ENCODE measurements at regions not wholly inside any gene's neighbourhood (a gene's known extent, or its start where the extent isn't known, plus 50 kb on each side); places are given as distances from the start of the nearest gene placed in this dataset.

DNA sequence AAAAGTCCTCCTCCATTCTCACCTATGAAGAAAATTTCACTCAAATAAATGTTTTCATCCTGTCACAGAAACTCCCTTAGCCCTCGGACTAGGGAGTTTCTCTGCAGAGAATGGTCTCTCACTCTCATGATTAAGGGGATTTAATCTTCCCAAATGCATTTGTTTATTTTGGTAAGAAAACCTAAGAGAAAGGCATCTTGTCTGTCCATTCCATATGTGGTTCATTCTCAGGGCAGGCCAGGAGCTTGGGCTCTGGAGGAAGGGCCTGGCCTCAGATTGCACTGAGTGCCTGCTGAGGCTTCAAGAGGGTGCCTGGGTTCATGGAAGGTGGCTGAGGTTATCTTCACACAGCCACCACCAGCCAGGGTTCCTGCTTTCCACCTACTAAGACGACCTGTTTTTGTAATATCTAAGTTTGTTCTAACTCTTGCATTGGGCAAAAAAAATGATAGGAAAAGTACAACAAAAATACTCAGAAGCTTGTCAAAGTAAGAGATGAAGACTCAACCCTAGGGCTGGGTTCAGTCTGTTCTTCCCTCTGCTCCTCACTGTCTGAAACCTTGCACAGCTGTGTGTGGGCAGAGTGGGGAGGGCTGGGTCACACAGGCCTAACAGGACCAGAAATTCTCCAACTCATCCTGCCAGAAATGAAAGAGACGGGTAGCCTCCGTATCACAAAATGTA, 186.7 kb downstream of the CXCL12 start:
- TF ChIP-seq, protein P1, sequence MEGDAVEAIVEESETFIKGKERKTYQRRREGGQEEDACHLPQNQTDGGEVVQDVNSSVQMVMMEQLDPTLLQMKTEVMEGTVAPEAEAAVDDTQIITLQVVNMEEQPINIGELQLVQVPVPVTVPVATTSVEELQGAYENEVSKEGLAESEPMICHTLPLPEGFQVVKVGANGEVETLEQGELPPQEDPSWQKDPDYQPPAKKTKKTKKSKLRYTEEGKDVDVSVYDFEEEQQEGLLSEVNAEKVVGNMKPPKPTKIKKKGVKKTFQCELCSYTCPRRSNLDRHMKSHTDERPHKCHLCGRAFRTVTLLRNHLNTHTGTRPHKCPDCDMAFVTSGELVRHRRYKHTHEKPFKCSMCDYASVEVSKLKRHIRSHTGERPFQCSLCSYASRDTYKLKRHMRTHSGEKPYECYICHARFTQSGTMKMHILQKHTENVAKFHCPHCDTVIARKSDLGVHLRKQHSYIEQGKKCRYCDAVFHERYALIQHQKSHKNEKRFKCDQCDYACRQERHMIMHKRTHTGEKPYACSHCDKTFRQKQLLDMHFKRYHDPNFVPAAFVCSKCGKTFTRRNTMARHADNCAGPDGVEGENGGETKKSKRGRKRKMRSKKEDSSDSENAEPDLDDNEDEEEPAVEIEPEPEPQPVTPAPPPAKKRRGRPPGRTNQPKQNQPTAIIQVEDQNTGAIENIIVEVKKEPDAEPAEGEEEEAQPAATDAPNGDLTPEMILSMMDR (IDR thresholded peaks at IDR 0.05) = no peak
- peaks cover 0 to 14% (median 5%) of the 10 kb centered on the region in 7 donors for H3K9me3 Mint-ChIP-seq
- H3K27ac Mint-ChIP-seq = no peak overlapping the region
- Histone ChIP-seq H4K20me1 (ENCODE audit: insufficient read depth, low read length) (no peaks in the 10 kb centered on the region), H3K4me1 (ENCODE audit: control insufficient read depth in 1 of 2, insufficient read depth in 2 of 2, low read length in 2 of 2) (no peaks in the 10 kb centered on the region), H3K79me2 (ENCODE audit: insufficient read depth, low read length) (no peaks in the 10 kb centered on the region), H2AFZ (ENCODE audit: insufficient read depth, low read depth, low read length, poor library complexity, severe bottlenecking) (no peak overlapping the region), H3K27me3 (ENCODE audit: control insufficient read depth in 2 of 2, insufficient read depth in 2 of 2, low read length in 2 of 2) (no peaks in the 10 kb centered on the region), H3K4me2 (replicated peaks; ENCODE audit: extremely low read depth, low read length, poor library complexity, severe bottlenecking) (no peak overlapping the region), H3K4me3 (replicated peaks in 1 of 3; ENCODE audit: low read depth in 2 of 3, low read length in 3 of 3) (no peak overlapping the region), H3K36me3 (replicated peaks in 1 of 2; ENCODE audit: control insufficient read depth in 1 of 2, insufficient read depth in 2 of 2, low read length in 2 of 2) (no peaks in the 10 kb centered on the region), H3K9me3 (replicated peaks in 1 of 2; ENCODE audit: control insufficient read depth in 1 of 2, insufficient read depth in 1 of 2, low read length in 2 of 2) (peaks cover 0 to 27% of the 10 kb centered on the region in 2 donors), H3K9ac (ENCODE audit: insufficient read depth, low read length, poor library complexity, severe bottlenecking) (no peak overlapping the region), H3K27ac (ENCODE audit: low read depth in 1 of 2, low read length in 2 of 2) (no peak overlapping the region)
- intact Hi-C loops (cut with micrococcal nuclease) = no loop called here
- H3K4me1 Mint-ChIP-seq = no peaks in the 10 kb centered on the region
- no peak overlapping the region for H3K4me3 Mint-ChIP-seq
- peaks cover 2 to 4% (median 2%) of the 10 kb centered on the region in 3 donors for H3K27me3 Mint-ChIP-seq (ENCODE audit: low read depth in 3 of 3)
- no CpG with 5 or more reads among the region's 4 CpGs for WGBS (ENCODE audit: insufficient coverage)
- H3K36me3 Mint-ChIP-seq = no peaks in the 10 kb centered on the region
- no peak for DNase-seq

DNA sequence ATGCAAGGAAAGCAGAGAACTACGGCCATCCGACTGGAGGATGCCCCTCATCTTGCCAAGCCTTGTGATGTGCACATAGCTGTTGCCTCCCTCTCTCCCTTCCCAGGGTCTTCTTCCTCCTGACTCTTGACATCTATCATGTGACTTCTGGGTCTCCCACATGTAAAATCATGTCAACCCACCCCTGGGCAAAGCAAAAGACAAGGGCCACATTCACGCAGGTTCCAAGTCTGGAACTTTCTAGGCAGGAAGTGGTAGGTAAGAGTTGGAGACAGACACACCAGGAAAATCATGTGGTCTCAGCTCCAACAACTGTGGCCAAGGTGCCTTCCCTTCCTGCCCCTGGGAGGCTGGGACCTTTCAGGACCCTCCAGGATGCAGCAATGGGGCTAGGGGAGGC, 187.3 kb downstream of the CXCL12 start:
- H3K4me1 ChIP-seq (ENCODE audit: control insufficient read depth in 1 of 2, insufficient read depth in 2 of 2, low read length in 2 of 2) = no peaks in the 10 kb centered on the region
- H3K9ac ChIP-seq (ENCODE audit: insufficient read depth, low read length, poor library complexity, severe bottlenecking) = no peak overlapping the region
- no peaks in the 10 kb centered on the region for H4K20me1 ChIP-seq (ENCODE audit: insufficient read depth, low read length)
- no peak overlapping the region for H3K4me2 ChIP-seq (replicated peaks; ENCODE audit: extremely low read depth, low read length, poor library complexity, severe bottlenecking)
- no peak overlapping the region for H3K27ac ChIP-seq (ENCODE audit: low read depth in 1 of 2, low read length in 2 of 2)
- H3K36me3 ChIP-seq (replicated peaks in 1 of 2; ENCODE audit: control insufficient read depth in 1 of 2, insufficient read depth in 2 of 2, low read length in 2 of 2) = no peaks in the 10 kb centered on the region
- H3K27me3 Mint-ChIP-seq (ENCODE audit: low read depth in 3 of 3) = peaks cover 2 to 4% (median 2%) of the 10 kb centered on the region in 3 donors
- intact Hi-C loops (cut with micrococcal nuclease) = no loop called here
- H3K27me3 ChIP-seq (ENCODE audit: control insufficient read depth in 2 of 2, insufficient read depth in 2 of 2, low read length in 2 of 2) = no peaks in the 10 kb centered on the region
- H2AFZ ChIP-seq (ENCODE audit: insufficient read depth, low read depth, low read length, poor library complexity, severe bottlenecking) = no peak overlapping the region
- H3K9me3 ChIP-seq (replicated peaks in 1 of 2; ENCODE audit: control insufficient read depth in 1 of 2, insufficient read depth in 1 of 2, low read length in 2 of 2) = peaks cover 0 to 23% of the 10 kb centered on the region in 2 donors
- TF ChIP-seq, protein P1 (IDR thresholded peaks at IDR 0.05) = no peak
- H3K9me3 Mint-ChIP-seq = peaks cover 0 to 11% (median 5%) of the 10 kb centered on the region in 7 donors
- H3K27ac Mint-ChIP-seq = no peak overlapping the region
- no peak for DNase-seq
- H3K4me3 Mint-ChIP-seq = no peak overlapping the region
- no peak overlapping the region for H3K4me3 ChIP-seq (replicated peaks in 1 of 3; ENCODE audit: low read depth in 2 of 3, low read length in 3 of 3)
- 100% methylated on average over 2 of the region's 3 CpGs for WGBS (ENCODE audit: insufficient coverage)
- no peaks in the 10 kb centered on the region for H3K4me1 Mint-ChIP-seq
- H3K36me3 Mint-ChIP-seq = no peaks in the 10 kb centered on the region
- no peaks in the 10 kb centered on the region for H3K79me2 ChIP-seq (ENCODE audit: insufficient read depth, low read length)
